SK-N-MC (cell line): ENCODE measurements at regions not wholly inside any gene's neighbourhood (a gene's known extent, or its start where the extent isn't known, plus 50 kb on each side); places are given as distances from the start of the nearest gene placed in this dataset.

Experiments
- EZH2 ChIP-seq: fragments of 200-600 bp; sonication (generic); IDR thresholded peaks from one replicate; pipeline ENCODE4 v1.6.1; 2017; ENCODE audit warnings: antibody characterized with exemption
- POLR2AphosphoS5 ChIP-seq: IDR thresholded peaks from 2 replicates; pipeline ENCODE4 v1.6.1; 2012; ENCODE audit warnings: mild to moderate bottlenecking, low read depth, low read length, borderline replicate concordance

DNA sequence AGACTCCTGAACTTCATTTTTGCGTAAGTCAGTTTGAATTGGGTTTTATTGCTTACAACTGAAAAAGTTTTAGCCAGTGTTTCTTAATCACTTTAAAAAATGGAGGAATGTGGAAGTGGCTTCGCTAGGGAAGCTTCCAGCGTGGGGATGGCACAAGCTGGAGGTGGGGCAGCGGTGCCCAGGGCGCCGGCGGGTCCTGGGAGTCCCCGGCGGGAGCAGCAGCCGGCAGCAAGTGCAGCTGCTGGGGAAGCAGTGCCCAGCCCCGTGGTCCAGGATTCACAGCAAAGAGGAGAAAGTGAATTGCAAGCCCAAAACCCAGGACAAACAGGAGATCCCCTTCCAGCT is 301.8 kb upstream of the PROK2 start:
- no peak for TF ChIP-seq EZH2
- TF ChIP-seq POLR2AphosphoS5: no peak
